K562 (cell line): ENCODE measurements at regions not wholly inside any gene's neighbourhood (a gene's known extent, or its start where the extent isn't known, plus 50 kb on each side); places are given as distances from the start of the nearest gene placed in this dataset.

Source experiments
- ATAC-seq: fragments of 200-7000 bp; cut with Tn5 transposase; 3 replicates; pipeline ENCODE4 v1.9.1; 2020; ENCODE audit warnings: moderate library complexity
- BruUV-seq: library from RNA; stranded (reverse); fragments of 400-500 nt; replicated peaks from 2 replicates; lab custom pipeline; 2021; lab: Mats Ljungman, UMichigan
- CTCF ChIA-PET: fragments of 300-600 bp; formaldehyde crosslinking; extraction: SDS; loops from one replicate; lab custom pipeline; 2021; ENCODE audit warnings: low intra/inter-chr PET ratio; lab: Yijun Ruan, JAX
- POLR2A ChIA-PET: fragments of 300-600, 350-650 bp; sonication (Branson Sonifier 250); formaldehyde crosslinking; extraction: SDS; loops from one replicate; lab custom pipeline; 2021; ENCODE audit warnings: antibody characterized with exemption, inconsistent platforms; lab: Yijun Ruan, JAX
- DNase-seq, 4 experiments: peaks; one replicate each; pipeline versions ENCODE4 v3.0.0 to v3.0.0-alpha.2; 2011 to 2018; ENCODE audit warnings: low spot score in 3 of 4, mixed read lengths in 3 of 4; ENCODE audit errors: extremely low read depth in 1 of 4
- FAIRE-seq: peaks from 2 replicates; lab custom pipeline; 2011; peaks lifted over from hg19 to GRCh38; lab: Jason Lieb, UNC
- H2AFZ ChIP-seq: 2 replicates; pipeline ENCODE4 v1.6.0; 2011; ENCODE audit warnings: low read depth, low read length, control low read depth, inconsistent platforms
- H3K27ac ChIP-seq: fragments of 200-600 bp; 3 replicates; pipeline ENCODE4 v1.8.0; 2011; ENCODE audit warnings: low read depth, mild to moderate bottlenecking, control low read depth, inconsistent platforms, low read length, moderate library complexity, mixed read lengths; ENCODE audit errors: extremely low read depth
- H3K27me3 ChIP-seq, 2 experiments: fragments of 300-600 bp in 1 of 2; 2 replicates in 1 of 2; 3 replicates in 1 of 2; pipeline versions ENCODE4 v1.6.0 to v1.8.0; 2011; ENCODE audit warnings: inconsistent platforms in 2 of 2, low read length in 2 of 2, mild to moderate bottlenecking in 1 of 2, mixed read lengths in 1 of 2, moderate library complexity in 1 of 2; ENCODE audit not compliant: control insufficient read depth in 2 of 2, insufficient read depth in 2 of 2
- H3K36me3 ChIP-seq: fragments of 300-600 bp; 3 replicates; pipeline ENCODE4 v1.8.0; 2011; ENCODE audit warnings: mild to moderate bottlenecking, low read length, inconsistent platforms; ENCODE audit not compliant: control insufficient read depth, insufficient read depth
- H3K4me1 ChIP-seq, 2 experiments: fragments of 200-600 bp in 1 of 2; replicated peaks in 1 of 2; 2 replicates in 1 of 2; 3 replicates in 1 of 2; pipeline versions ENCODE4 v1.5.1 to v1.8.0; 2011; ENCODE audit warnings: inconsistent platforms in 2 of 2, low read length in 2 of 2, mild to moderate bottlenecking in 1 of 2, mixed read lengths in 1 of 2, moderate library complexity in 1 of 2; ENCODE audit not compliant: control insufficient read depth in 2 of 2, insufficient read depth in 2 of 2
- H3K4me2 ChIP-seq: 2 replicates; pipeline ENCODE4 v1.6.1; 2011; ENCODE audit warnings: low read length, control low read depth, inconsistent platforms, mixed read lengths; ENCODE audit not compliant: insufficient read depth
- H3K4me3 ChIP-seq: fragments of 200-600 bp; sonication (generic), shearing (Covaris generic); 2 replicates; pipeline ENCODE4 v1.5.1; 2016; ENCODE audit warnings: control low read depth, inconsistent platforms
- H3K79me2 ChIP-seq: fragments of 200-600 bp; 3 replicates; pipeline ENCODE4 v1.8.0; 2011; ENCODE audit warnings: low read length, inconsistent platforms; ENCODE audit not compliant: control insufficient read depth, insufficient read depth
- H3K9ac ChIP-seq, 2 experiments: 2 replicates each; pipeline versions ENCODE4 v1.6.0 to v1.6.1; 2011; ENCODE audit warnings: low read depth in 2 of 2, low read length in 2 of 2, control low read depth in 1 of 2, inconsistent platforms in 1 of 2, mild to moderate bottlenecking in 1 of 2, mixed read lengths in 1 of 2; ENCODE audit not compliant: insufficient read depth in 1 of 2
- H3K9me1 ChIP-seq: one replicate; pipeline ENCODE4 v1.6.0; 2011; ENCODE audit warnings: inconsistent platforms, mild to moderate bottlenecking, low read length, moderate library complexity; ENCODE audit not compliant: control insufficient read depth, insufficient read depth
- H3K9me3 ChIP-seq: replicated peaks from 2 replicates; pipeline ENCODE4 v1.5.1; 2011; ENCODE audit warnings: low read depth, low read length, inconsistent platforms; ENCODE audit not compliant: control insufficient read depth, insufficient read depth
- H4K20me1 ChIP-seq: replicated peaks from 2 replicates; pipeline ENCODE4 v1.6.1; 2011; ENCODE audit warnings: low read length, inconsistent platforms, mixed read lengths; ENCODE audit not compliant: control insufficient read depth, insufficient read depth
- CBFA2T3 ChIP-seq: fragments of 450-650 bp; IDR thresholded peaks from 2 replicates; pipeline ENCODE4 v1.6.1; 2017
- CCNT2 ChIP-seq: IDR thresholded peaks from 2 replicates; pipeline ENCODE4 v1.6.1; 2011; ENCODE audit warnings: borderline replicate concordance, low read depth, mild to moderate bottlenecking, moderate library complexity, mixed read lengths, low read length; ENCODE audit not compliant: insufficient read length; ENCODE audit errors: extremely low read depth
- ELF2 ChIP-seq: fragments of 250-450 bp; sonication (Bioruptor Pico); IDR thresholded peaks from 2 replicates; pipeline ENCODE4 v1.5.0; 2021; ENCODE audit warnings: mild to moderate bottlenecking
- FOSL1 ChIP-seq: fragments of 200-800 bp; sonication (Bioruptor generic); conservative IDR thresholded peaks from 2 replicates; pipeline ENCODE4 v1.6.1; 2016; ENCODE audit warnings: missing genetic modification characterization, missing compliant biosample characterization
- GATA2 ChIP-seq: sonication (generic); formaldehyde crosslinking; IDR thresholded peaks from 2 replicates; pipeline ENCODE4 v1.4.0; 2020; ENCODE audit warnings: mild to moderate bottlenecking, missing genetic modification reagents
- NFIX ChIP-seq: fragments of 250-450 bp; sonication (Bioruptor Pico); IDR thresholded peaks from 2 replicates; pipeline ENCODE4 v1.4.0; 2020; ENCODE audit warnings: low read depth, mild to moderate bottlenecking, moderate library complexity
- NR2C1 ChIP-seq, 2 experiments: fragments of 450-650 bp; IDR thresholded peaks; 2 replicates each; pipeline ENCODE4 v1.6.1; 2017; ENCODE audit warnings: mild to moderate bottlenecking in 2 of 2, antibody characterized with exemption in 1 of 2, inconsistent platforms in 1 of 2, missing compliant biosample characterization in 1 of 2, missing genetic modification characterization in 1 of 2
- NR4A1 ChIP-seq, 2 experiments: fragments of 250-450 bp in 1 of 2; fragments of 450-650 bp in 1 of 2; sonication (Bioruptor Pico) in 1 of 2; IDR thresholded peaks; 2 replicates each; pipeline versions ENCODE4 v1.4.0 to v1.6.1; 2016 to 2020; ENCODE audit warnings: mild to moderate bottlenecking in 2 of 2, missing compliant biosample characterization in 1 of 2, missing genetic modification characterization in 1 of 2, moderate library complexity in 1 of 2
- PTTG1 ChIP-seq: fragments of 450-650 bp; IDR thresholded peaks from 2 replicates; pipeline ENCODE4 v1.6.1; 2016; ENCODE audit warnings: low read depth, mild to moderate bottlenecking, missing genetic modification characterization, missing compliant biosample characterization
- RBM15 ChIP-seq: fragments of 200-400 bp; formaldehyde crosslinking; IDR thresholded peaks from 2 replicates; pipeline ENCODE4 v1.6.1; 2018; ENCODE audit warnings: mild to moderate bottlenecking, low read length, moderate library complexity; ENCODE audit not compliant: insufficient read depth
- TCFL5 ChIP-seq: fragments of 250-450 bp; sonication (Bioruptor Pico); conservative IDR thresholded peaks from 2 replicates; pipeline ENCODE4 v1.6.1; 2021; ENCODE audit warnings: mild to moderate bottlenecking, moderate library complexity, matching md5 sums
- ZNF316 ChIP-seq: fragments of 450-650 bp; IDR thresholded peaks from 2 replicates; pipeline ENCODE4 v1.6.1; 2016
- ZNF766 ChIP-seq: fragments of 200-800 bp; sonication (Bioruptor generic); conservative IDR thresholded peaks from 2 replicates; pipeline ENCODE4 v1.6.1; 2016; ENCODE audit warnings: missing genetic modification characterization, missing compliant biosample characterization
- WGBS: fragments of 100-300 bp; shearing (Covaris generic); methylation state at CpG from one replicate; pipeline ENCODE4 v1.1.6; 2016; ENCODE audit warnings: low coverage, mixed read lengths; ENCODE audit not compliant: insufficient coverage; ENCODE audit errors: missing lambda C conversion rate; 5-methylcytosine and 5-hydroxymethylcytosine counted together
- in situ Hi-C: fragments of 300-500 bp; cut with MboI; formaldehyde crosslinking; loops from 4 replicates; pipeline ENCODE4 v1.15.0; 2018; ENCODE audit warnings: inconsistent platforms, mixed read lengths
- intact Hi-C: fragments of 100-400 bp; cut with micrococcal nuclease; formaldehyde crosslinking; loops from 2 replicates; pipeline ENCODE4 v1.14.2; 2022
- TF ChIP-seq, protein P1 (sequence below): IDR thresholded peaks from 2 replicates; pipeline ENCODE4 v1.6.1; 2012; ENCODE audit warnings: low read depth, low read length, improper control_type of control experiment, borderline replicate concordance

DNA sequence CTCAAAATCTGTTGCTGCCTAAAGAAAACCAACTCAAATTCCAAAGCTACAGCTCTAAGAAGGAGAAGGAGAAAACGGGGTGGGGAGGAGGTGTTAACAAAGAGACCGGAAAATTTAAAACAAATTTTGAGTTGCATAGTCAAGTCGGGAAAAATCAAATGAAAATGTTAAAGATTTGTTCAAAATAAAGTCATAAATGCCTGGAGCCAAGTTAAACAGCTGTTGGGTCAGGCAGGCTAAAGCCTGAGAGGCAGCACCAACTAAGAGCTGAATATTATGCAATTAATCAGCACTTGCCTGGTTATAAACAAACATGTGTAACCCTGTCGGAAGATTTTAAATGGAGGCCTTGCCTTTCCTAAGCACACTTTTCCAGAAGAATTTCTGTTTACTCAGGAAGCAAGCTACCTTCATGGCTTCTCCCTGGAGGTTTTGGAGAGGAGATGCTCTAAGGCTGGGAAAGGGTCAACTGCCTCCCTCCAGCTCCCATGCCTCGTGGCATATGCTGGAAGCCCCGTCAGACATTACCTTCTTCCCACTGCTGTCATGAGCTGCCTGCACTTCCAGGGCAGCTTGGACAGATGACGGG, 270.5 kb downstream of the DMRT2 start (continued):
- TF ChIP-seq CBFA2T3 (no peak), NR4A1 (CRISPR knock-in tag; IDR thresholded peaks at IDR 0.05) (no peak), NR4A1 (tag; IDR thresholded peaks at IDR 0.05) (no peak)

GRCh38 chr9:1327467-1327866, 277.3 kb downstream of the DMRT2 start:
- ChIA-PET CTCF (no interaction called here), POLR2A (no interaction called here)
- FAIRE-seq, result no peak

GRCh38 chr9:1328341-1328740, 278.2 kb downstream of the DMRT2 start:
- H3K9me1 ChIP-seq, result no peaks in the 10 kb centered on the region
- no peak for ATAC-seq
- no peak overlapping the region for H2AFZ ChIP-seq
- H3K4me2 ChIP-seq, result no peak overlapping the region
- H3K9me3 ChIP-seq, result no peaks in the 10 kb centered on the region
- WGBS, result 0% methylated on average over 4 of the region's 4 CpGs
- H3K27me3 ChIP-seq, result no peaks in the 10 kb centered on the region
- no peaks in the 10 kb centered on the region for H3K36me3 ChIP-seq
- H3K9ac ChIP-seq, result no peak overlapping the region
- no peak for DNase-seq
- ChIA-PET POLR2A (no interaction called here), CTCF (no interaction called here)
- H3K4me1 ChIP-seq, result no peaks in the 10 kb centered on the region
- in situ Hi-C loops, result no loop called here
- intact Hi-C loops, result no loop called here
- H3K79me2 ChIP-seq, result no peaks in the 10 kb centered on the region
- no TSS peak for BruUV-seq
- FAIRE-seq, result no peak
- H4K20me1 ChIP-seq, result no peaks in the 10 kb centered on the region
- H3K4me3 ChIP-seq, result no peak overlapping the region
- no peak overlapping the region for H3K27ac ChIP-seq
- TF ChIP-seq ELF2 (no peak), TCFL5 (CRISPR knock-in tag) (no peak), ZNF766 (CRISPR knock-in tag) (no peak), PTTG1 (tag) (no peak), GATA2 (CRISPR knock-in tag) (no peak), NR2C1 (IDR thresholded peaks at IDR 0.05) (no peak), NR2C1 (tag; IDR thresholded peaks at IDR 0.05) (no peak), ZNF316 (no peak), FOSL1 (no peak), RBM15 (no peak), NFIX (CRISPR knock-in tag) (no peak)
- TF ChIP-seq, protein P1, sequence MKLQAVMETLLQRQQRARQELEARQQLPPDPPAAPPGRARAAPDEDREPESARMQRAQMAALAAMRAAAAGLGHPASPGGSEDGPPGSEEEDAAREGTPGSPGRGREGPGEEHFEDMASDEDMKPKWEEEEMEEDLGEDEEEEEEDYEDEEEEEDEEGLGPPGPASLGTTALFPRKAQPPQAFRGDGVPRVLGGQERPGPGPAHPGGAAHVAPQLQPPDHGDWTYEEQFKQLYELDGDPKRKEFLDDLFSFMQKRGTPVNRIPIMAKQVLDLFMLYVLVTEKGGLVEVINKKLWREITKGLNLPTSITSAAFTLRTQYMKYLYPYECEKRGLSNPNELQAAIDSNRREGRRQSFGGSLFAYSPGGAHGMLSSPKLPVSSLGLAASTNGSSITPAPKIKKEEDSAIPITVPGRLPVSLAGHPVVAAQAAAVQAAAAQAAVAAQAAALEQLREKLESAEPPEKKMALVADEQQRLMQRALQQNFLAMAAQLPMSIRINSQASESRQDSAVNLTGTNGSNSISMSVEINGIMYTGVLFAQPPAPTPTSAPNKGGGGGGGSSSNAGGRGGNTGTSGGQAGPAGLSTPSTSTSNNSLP, result no peak

More at GRCh38 chr9:1327467-1327866, 277.3 kb downstream of the DMRT2 start:
- Histone ChIP-seq H3K79me2 (no peaks in the 10 kb centered on the region), H3K27me3 (no peaks in the 10 kb centered on the region), H3K4me3 (no peak overlapping the region), H3K36me3 (no peaks in the 10 kb centered on the region), H3K4me1 (no peaks in the 10 kb centered on the region), H4K20me1 (no peaks in the 10 kb centered on the region), H3K9ac (no peak overlapping the region), H2AFZ (no peak overlapping the region), H3K9me1 (no peaks in the 10 kb centered on the region), H3K27ac (no peak overlapping the region), H3K9me3 (no peaks in the 10 kb centered on the region), H3K4me2 (no peak overlapping the region)
- ATAC-seq, result no peak
- no peak for TF ChIP-seq CCNT2
- DNase-seq, result no peak
- intact Hi-C loops, result no loop called here
- in situ Hi-C loops, result no loop called here
- WGBS, result 0% methylated on average over 3 of the region's 3 CpGs
- BruUV-seq, result no TSS peak
